GM11168 (cell line): ENCODE measurements at regions not wholly inside any gene's neighbourhood (a gene's known extent, or its start where the extent isn't known, plus 50 kb on each side); places are given as distances from the start of the nearest gene placed in this dataset.

Experiments
- in situ Hi-C: fragments of 300-500 bp; cut with MboI; formaldehyde crosslinking; loops from one replicate; pipeline ENCODE4 v1.12.0; 2022; ENCODE audit warnings: low sequenced_read_pairs; ENCODE audit not compliant: unreplicated experiment

DNA sequence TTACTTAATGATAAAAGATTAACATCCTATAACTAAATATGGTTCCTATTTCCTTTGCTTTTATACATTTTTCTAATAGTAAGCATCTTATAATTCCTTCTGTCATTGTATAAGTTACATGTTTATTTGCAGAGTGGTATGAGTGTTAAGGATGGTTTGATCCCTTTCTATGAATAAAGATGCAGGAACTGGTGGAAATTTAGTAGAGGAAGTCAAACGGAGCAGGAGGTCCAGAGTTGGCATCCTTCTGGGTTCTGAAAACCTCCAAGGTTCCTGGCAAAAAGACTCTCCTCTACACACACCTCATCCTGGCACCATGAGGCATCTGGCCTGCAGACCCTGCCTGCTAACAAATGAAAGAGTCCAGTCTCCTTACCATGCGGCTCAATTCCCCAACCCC is 296.8 kb downstream of the SOX9 start:
- in situ Hi-C loops = no loop called here

DNA sequence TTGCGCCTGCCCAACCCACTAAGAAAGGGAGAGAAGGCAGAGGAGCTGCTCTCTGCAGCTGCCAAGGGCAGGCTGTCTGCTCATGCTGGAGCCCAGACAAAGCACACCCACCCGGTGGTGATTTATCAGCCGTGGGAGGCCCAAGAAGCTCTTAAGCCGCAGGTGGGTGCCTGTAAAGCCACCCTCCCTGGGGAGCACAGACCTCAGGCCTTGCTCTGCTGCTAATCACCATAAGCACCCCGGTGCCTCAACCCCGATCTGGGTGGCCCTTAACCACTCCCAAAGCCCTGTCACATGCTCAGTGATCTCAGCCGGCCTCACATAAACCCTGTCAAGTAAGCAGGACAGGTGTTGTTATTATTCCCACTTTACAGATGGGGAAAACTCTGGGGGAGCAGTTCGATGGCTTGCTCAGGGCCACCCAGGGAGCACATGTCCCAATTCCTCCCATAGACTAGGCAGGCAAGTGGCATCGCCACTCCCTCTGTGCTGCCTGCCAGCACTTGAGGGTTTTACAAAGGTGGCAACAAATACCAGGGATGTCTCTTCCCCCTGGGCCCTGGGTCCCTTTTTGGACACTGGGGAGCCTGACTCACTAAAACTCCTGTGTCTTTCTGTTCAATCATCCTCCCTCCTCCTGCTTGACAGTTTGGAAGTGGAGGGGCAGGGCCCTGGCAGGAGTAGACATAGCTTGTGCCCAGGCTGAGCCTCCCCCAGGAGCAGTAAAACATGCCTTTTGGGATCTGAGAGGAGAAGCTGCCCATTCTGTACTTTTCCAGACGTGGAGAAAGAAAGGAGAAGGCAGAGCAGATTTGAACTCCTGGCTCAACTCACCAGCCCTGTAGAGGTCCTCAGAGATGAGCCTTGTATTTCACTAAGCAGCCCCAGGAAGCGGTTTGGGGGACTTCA is 299.3 kb downstream of the SOX9 start:
- in situ Hi-C loops = no loop called here

DNA sequence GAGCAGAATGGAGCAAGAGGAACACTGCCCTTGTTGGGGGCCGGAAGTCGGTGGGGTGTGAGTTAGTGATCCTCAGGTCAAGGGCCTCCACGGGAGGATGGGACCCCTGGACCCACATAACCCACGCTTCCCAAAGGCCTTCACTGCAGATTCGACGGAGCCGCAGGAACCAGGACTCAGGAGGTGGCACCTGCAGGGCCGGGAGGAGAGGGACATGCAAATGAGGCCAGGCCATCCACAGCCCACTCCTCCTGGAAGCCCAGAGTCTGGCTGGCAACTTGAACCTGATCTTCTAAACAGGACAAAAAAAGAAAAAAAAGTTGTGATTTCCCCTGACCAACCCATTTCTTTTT is 299.9 kb downstream of the SOX9 start:
- in situ Hi-C loops = no loop called here

DNA sequence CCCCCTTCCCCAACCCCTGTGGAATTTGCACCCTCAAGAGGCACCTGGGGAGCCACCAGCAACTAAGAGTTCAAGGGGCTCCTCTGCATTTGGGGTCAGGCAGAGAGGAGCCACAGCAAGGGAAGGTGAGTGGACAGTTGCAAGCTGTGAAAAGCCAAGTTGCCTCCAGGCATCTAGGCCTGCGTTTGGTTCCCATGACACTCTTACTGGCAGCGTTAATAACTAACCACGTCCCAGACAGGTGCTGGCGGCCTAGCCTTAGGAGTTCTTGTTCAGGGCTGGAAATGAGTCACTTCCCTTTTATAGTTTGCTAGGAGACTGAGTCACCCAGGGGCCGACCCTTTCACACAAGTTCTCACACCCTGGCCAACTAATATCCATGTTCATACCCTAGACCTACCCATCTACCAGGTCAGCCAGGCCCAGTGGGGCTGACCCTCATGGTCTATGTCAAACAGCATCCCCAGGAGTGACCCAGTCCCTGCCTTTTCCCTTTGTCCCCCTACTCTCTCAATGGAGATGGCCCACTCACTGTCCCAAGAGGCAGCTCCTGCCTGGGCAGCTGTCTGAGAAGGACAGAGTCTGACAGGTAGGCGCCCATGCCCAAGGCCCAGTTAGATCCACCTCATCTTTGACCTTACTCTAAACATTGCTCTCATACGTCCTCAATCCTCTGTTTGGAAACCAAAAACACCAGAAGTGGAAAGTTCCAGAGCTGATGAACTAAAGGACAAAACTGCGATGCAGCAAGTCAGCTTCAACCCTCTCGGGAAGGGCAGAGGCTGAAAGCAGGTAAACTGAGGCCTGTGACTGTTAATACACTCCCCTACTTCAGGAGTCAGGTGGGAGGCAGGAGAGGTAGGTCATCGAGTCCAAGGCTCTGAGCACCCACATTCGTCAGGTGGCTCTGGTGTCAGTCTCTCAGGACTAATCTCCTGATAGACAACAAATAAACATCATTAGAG is 300.6 kb downstream of the SOX9 start:
- in situ Hi-C loops = no loop called here

DNA sequence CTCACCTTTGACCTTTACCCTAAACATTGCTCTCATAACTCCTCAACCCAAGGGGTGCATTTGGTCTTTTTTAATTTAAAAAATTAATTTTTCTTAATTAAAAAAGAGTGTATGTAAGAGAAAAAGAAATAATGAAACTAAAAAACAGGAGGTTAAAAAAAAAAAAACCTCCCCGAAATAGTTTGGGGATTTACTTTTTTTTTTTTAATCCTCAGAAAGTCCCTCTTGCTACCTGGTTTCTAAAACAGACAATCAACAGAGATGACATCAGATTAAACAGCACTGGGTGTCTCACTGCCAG is 301.3 kb downstream of the SOX9 start:
- in situ Hi-C loops = no loop called here

DNA sequence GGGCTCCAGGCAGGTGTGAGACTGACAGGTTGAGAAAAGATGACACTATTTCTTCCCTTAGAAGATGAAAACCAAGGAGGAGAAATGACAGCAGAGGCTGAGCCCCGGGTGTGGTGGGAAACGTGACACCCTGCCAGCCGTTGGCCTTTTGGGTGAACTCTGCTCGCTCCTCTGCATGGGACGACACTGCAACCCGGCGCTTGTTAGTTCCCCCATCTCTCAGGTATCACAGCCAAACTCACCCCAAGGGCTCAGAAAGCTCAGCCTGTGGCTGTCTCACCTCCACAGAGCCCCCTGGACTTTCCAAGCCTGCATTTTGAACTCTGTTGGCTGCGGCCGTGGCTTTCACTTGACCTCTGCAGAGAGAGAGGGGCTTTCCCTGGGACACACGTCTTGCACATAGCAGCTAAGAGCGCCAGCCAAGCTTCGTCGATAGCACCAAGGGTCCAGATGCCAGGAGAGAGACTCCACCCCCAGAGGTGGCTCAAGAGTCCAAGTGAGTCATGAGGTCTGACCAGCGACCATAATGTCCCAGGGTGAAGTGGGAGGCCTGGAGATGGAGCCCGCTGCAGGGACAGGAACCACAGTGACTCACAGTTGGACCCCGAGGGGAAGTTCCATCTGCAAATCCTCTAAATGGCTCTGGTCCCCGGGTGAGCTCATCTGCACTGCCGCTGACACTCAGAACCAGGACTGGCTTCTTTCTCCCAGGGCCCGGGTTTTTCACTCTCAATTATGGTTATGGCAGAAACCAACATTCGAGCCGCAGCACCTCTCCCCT is 301.9 kb downstream of the SOX9 start:
- in situ Hi-C loops = no loop called here

DNA sequence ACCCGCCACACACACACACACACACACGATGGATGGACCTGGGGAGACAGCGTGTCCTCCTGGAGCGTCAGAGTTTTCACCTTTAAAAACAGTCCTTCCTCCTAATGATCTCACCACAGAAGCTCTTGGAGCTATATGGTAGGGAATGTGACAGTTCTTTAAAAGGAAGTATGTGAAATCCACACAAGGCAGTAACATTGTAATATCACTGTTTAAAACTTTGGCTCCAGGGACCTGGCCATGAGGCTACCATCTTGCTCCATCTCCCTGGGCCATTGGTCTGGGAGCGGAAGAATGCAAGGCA is 302.4 kb downstream of the SOX9 start:
- in situ Hi-C loops = no loop called here

DNA sequence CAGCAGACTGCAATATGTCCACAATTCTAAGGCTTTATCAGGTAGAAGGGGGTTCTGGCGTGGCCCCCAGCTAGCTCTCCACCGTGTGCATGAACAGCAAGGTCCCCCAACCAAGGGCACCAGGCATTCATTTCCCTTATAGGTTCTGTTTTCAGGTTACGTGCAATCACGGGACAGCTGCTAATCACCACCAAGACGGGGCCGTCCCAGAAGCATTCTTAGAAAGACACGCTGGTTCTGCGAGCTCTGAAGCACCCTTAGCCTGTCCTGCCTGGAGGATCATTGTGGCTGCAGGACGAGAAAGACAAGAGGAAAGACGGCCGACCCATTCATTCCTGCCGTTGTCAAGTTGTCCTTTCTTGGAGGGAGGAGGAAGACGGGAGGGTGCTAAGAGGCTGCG is 302.9 kb downstream of the SOX9 start:
- in situ Hi-C loops = no loop called here

DNA sequence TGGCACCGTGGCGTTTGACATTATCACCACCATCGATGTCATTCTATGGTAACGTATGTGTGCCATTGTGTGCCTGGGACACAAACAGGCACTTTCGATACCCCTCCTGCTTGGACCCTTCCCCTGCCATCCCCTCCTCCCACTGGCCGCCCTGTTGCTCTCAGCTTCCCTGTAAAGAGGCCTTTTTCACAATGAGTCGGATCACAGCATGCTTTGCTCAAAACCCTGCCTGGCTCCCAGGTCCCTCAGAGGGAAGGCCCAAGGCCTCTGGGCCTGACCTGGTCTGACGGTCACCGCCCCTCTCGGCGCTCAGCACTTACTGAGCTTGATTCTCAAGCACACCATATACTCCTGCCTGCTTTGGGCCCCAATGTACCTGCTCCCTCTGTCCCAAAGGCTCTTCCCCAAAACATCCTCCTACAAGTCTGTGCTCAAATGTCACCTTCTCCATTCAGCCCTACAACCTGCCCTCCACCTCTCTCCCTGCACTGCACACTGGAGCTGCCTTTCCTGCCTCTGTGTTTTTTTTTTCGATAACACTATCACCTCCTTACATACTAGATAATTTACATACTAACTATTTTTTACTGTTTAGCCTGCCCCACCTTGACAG is 303.8 kb downstream of the SOX9 start:
- in situ Hi-C loops = no loop called here

DNA sequence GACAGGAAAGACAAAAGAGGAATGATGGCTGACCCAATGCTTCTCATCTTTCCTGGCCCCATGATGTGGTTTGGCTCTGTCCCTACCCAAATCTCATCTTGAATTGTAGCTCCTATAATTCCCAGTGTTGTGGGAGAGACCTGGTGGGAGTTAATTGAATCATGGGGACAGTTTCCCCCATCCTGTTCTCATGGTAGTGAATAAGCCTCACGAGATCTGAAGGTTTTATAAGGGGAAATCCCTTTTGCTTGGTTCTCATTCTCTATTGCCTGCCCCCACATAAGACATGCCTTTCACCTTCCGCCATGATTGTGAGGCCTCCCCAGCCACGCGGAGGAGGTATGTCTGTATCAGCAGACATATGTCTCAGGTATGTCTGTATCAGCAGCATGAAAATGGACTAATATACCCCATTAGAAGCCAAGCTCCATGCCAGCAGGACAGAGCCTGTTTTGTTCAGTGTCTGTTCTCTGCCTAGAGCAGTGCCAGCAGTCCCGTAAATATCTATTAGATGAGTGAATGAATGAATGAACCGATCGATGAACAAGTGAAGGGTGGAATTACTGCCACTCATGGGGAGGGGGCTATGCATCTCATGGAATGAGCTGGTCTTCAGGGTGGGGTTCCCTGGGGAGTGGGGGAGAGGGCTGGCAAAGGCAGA is 304.4 kb downstream of the SOX9 start:
- in situ Hi-C loops = no loop called here

DNA sequence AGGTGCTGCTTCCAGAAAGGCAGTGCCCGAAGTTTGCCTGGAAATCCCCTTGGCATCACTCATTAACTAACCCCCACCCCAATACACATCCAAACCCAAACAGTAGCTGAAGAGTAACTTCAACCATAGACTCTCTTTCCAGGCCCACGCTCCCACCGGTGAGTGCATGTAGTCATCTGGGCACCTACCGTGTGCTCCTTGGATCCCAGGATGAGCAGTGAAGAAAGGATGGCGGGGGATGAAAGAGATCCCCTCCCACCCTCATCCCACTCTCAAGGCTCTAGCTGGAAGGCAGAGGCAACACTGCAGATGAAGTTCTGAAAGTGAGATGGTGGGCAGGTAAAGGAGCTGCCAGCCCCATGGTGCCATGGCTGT is 305.0 kb downstream of the SOX9 start:
- in situ Hi-C loops = no loop called here

DNA sequence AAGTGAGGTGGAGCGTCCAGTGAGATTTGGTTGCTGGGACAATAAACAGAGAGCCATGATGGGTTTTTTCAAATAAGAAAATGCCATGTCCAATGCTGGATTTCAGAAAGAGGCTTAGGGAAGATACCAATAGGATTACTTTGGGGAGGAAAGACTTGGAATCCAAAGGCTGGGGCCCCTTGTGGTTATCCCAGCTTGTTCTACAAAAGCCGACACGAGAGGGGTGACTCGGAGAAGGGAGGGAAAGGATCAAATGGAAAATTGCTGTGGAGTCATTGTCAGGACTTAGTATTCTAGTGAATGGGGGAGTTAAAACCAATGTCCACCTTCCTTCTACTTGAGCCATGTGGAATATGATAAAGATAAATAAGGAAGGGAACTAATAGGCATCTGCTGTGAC is 305.5 kb downstream of the SOX9 start:
- in situ Hi-C loops = no loop called here

DNA sequence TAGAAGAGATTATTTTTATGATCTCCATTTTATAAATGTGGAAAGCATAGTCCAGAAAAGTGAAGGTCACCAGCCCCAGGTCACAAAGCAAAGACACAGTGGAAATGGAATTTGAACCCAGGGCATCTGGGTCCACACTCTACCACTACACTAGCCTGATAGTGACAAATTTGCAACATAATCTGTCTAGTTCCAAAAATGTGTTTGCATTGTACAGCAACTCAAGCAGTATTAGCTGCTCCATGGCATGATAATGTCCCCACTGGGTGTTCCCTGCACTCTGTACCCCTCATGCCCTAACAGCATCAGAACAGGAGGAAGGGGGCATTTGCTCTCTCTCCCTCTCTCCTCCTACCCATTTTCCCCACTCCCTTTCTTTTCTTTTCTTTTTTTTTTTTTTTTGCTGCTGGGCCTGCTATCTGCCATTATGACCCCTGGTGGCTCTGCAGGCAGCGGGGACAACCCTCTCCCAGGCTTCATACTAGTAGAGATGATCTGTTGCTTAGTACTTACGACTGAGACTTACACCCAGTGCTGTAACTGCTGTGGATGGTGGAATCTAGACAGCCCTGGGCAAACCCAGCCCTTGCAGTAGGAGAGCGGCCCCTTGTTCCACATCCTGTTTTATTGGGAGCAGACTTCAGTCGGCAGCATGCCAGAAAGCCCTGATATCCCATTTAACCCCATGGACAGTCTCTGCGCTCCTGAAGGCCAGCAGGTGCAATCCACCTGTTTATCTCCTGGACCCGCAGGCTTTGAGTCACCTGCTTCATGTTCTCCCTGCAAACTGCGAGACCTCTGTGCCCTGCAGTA is 306.3 kb downstream of the SOX9 start:
- in situ Hi-C loops = no loop called here

DNA sequence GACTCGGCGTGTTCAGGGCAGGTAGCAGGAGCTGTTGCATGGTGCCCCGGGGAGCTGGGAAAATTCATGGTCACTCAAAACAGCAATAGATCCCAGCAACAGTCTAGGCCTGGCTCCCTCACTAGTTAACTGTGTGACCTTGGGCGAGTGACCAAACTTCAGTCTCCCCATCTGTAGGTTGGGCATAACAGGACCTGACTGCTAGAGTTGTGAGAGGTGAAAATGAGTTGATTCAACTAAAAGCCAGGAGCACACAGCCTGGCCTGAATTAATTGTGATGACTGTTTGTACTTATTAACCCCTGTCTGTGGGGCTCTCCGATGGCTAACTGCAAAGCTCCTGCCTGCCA is 306.9 kb downstream of the SOX9 start:
- in situ Hi-C loops = no loop called here

DNA sequence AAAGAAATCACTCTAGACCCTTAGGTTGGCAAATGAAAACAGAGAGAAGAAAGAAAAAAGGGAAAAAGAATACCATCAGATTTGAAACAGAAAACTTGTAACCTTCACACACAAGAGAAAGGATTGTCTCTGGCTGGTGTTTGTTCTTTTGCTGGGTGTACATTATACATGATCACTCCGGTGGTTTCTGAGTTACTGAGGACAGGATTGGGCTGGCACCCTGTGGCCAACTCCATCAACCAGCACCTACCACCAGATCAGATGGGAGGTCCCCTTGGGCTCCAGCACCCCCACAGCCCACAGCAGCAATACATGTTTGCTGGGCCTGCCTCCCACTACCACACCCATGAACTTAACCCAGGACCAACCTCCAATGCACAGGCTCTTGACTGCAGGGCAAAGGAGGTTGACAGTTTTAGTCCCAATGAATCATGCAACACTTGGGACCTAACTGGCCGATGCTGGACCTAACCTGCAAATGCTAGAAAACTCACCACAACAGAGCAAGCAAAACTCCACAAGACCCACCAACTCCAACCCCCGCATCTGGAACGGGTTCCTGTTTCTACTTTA is 308.3 kb downstream of the SOX9 start:
- in situ Hi-C loops = no loop called here

DNA sequence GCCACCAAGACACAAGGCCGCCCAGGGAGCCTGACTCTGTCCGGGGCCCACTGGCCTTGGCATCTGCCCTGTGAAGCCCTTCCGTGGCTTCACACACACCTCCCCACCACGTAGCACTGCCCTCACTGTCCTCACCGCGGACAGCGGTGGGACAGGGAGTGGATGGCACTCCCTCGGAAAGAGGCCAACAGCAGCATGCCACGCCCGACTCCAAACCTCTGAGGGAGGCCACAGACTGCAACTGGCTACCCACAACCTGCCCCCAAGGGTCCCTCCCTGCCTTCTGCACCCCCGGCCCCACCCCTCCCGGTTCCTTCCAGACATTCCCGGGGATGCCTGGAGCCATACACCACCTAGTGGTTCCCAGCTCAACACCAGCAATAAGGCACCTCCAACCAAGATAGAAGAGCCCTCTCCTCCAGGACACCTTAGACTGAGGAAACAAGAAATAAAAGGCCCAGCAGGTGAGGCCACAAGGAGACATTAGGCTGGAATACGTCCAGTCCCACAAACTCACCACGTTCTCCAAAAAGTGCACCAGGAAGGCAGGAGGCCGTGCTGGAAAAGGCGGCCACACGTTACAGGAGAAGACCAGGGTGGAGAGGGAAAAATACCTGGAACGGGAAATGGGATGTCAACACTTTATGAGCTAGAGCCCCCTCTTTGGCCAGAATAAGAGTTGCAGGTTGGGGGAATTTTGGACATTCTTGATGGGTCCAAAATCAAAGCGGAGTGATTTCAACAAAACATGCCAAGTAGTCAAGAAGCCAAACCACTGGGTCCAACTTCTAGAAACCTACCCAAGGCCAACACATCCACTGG is 310.0 kb downstream of the SOX9 start:
- in situ Hi-C loops = no loop called here

DNA sequence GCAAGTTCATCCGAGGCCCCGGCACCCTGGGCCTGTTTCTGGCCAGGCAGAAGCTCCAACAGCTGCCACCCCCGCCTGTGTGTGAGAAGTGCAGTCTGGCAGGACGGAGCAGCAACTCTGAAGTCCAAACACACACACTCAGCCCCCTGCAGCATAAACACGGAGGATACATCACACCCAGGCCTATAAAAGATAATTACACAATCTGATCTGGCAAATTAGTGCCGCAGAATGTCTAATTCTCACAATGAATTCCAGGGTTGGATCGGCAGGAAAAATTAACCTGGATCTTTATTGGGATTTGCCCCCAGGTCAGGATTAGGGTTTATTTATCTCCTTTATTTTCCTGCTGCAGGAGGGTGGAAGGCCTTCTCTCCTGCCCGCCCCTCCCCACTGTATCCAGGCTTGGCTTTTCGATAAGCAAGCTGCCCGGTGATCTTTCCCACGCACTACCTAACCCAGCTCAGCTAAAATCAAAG is 311.4 kb downstream of the SOX9 start:
- in situ Hi-C loops = no loop called here

DNA sequence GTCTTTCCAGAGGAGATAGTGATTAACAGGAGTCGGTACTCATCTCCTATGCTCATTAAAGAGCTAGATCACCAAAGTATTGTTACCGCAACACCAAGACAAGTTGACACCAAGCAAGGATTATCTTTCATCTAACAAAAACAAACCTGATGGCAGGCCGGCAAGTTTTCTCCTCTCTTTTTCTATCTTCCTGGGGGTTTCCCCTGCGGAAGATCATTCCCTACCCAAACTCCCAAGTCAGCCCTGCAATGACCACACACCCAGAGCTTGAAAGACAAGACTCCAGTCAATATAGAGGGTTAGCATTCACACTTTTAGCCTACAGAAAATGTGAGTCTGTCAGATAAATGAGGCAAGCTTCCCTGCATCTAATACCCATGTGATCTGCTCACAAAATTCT is 312.1 kb downstream of the SOX9 start:
- in situ Hi-C loops = no loop called here
